HEK293T (cell line): ENCODE measurements at regions not wholly inside any gene's neighbourhood (a gene's known extent, or its start where the extent isn't known, plus 50 kb on each side); places are given as distances from the start of the nearest gene placed in this dataset.

Experiments used
- ARNT ChIP-seq: fragments of 450-650 bp; IDR thresholded peaks from 2 replicates; pipeline ENCODE4 v1.6.1; 2017; ENCODE audit warnings: mild to moderate bottlenecking
- BHLHE40 ChIP-seq: fragments of 450-650 bp; IDR thresholded peaks from 2 replicates; pipeline ENCODE4 v1.6.1; 2016; ENCODE audit warnings: mild to moderate bottlenecking, moderate library complexity, borderline replicate concordance
- ELF4 ChIP-seq: fragments of 450-650 bp; IDR thresholded peaks from 2 replicates; pipeline ENCODE4 v1.6.1; 2017; ENCODE audit warnings: antibody characterized with exemption
- FOXK2 ChIP-seq: fragments of 450-650 bp; IDR thresholded peaks from 2 replicates; pipeline ENCODE4 v1.6.1; 2016; ENCODE audit warnings: mild to moderate bottlenecking
- FOXM1 ChIP-seq: fragments of 450-650 bp; IDR thresholded peaks from 2 replicates; pipeline ENCODE4 v1.6.1; 2017; ENCODE audit warnings: mild to moderate bottlenecking, borderline replicate concordance
- HDGF ChIP-seq: fragments of 450-650 bp; IDR thresholded peaks from 2 replicates; pipeline ENCODE4 v1.6.1; 2017; ENCODE audit warnings: antibody characterized with exemption, borderline replicate concordance
- L3MBTL2 ChIP-seq: fragments of 450-650 bp; conservative IDR thresholded peaks from 2 replicates; pipeline ENCODE4 v1.6.1; 2016; ENCODE audit warnings: mild to moderate bottlenecking
- SP1 ChIP-seq: fragments of 450-650 bp; IDR thresholded peaks from 2 replicates; pipeline ENCODE4 v1.6.1; 2017
- TARDBP ChIP-seq: fragments of 450-650 bp; IDR thresholded peaks from 2 replicates; pipeline ENCODE4 v1.6.1; 2016

- TF ChIP-seq ELF4 (no peak), HDGF (no peak), FOXM1 (no peak), ARNT (no peak), TARDBP (no peak), L3MBTL2 (no peak), FOXK2 (no peak), SP1 (no peak), BHLHE40 (no peak)
Observed at GRCh38 chr3:127121885-127122284, 71.0 kb upstream of the PRR23E start.
